GM18907 (cell line): ENCODE measurements at regions not wholly inside any gene's neighbourhood (a gene's known extent, or its start where the extent isn't known, plus 50 kb on each side); places are given as distances from the start of the nearest gene placed in this dataset.
"Not testable (repeated sequence)": the region's sequence is repeated elsewhere in the genome, so short reads cannot be mapped to it uniquely, and the experiment has no call there.

ENCODE experiments used
- ATAC-seq: cut with Tn5 transposase; IDR thresholded peaks from one replicate; pipeline ENCODE4 v1.9.1; 2021; ENCODE audit warnings: mild to moderate bottlenecking, moderate library complexity; ENCODE audit not compliant: unreplicated experiment

DNA sequence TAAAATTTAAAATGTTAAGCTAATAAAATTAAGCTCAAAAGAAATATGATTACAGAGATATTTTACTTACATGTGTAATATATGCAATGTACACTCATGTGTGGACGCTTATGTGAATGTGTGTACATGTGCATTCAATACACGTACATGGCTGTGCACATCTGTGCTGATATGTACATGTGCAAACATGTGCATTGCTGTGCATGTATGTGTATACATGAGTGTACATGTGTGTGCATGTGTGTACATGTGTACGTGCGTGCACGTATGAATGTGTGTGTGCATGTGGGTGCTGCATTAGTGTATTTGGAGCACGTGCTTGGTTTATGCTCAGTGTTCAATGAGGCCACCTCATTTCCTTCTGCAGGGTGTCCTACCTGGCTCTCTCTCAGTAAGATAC lies 88.2 kb upstream of the TMEM18 start:
- no peak for ATAC-seq

DNA sequence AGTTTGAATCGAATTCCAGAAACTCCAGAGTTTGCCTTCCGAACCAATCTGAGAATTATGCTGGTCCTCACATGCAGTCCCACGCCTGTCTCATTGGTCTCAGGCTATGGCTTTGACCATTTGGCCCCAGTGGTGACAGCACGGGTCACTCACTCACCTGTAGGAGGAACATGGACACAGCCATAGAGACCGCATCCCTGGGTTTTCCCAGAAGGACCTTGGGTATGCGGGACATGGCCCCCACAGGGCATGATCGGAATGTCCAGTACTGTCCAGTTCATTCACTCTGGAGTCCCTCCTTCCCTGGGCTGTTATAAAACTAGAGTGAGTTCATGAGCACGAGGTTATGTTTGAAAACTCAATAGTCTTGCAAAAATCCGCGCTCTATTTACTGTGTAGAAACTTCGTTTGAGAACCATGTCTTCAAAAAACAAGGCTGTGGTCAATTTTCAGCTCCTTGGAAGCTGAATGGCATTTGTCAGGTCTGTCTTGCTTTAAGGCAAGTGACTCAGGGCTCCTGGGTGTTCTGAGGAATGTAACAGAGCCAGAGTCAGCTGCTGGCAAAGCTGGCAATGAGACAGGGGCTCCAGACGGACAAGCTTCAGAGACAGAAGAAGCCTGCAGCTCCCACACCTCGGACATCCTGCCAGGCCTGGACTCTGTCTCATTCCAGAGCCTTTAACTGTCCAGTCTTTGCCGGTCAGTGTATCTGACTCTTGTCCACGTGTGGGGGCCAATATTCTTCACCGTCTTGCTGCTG lies 86.7 kb upstream of the TMEM18 start:
- no peak for ATAC-seq

DNA sequence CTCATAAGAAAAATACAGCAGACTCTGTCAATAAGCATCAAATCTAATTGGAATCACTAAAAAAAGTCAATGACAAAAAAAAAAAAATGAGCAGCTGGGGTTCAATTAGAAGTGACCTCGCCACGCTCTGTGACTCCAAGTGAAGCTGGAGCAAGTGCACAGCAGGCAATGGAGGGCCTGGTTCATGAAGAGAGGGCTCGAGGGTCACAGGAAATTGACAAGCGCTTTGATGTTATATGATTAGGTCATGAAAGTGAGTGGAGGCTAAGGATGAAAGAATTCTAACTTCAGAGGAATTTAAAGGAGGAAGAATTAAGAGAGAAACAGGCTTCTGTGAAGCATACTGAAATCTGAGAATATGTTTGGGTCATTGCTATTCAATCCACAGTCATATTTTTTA lies 85.4 kb upstream of the TMEM18 start:
- ATAC-seq = no peak

DNA sequence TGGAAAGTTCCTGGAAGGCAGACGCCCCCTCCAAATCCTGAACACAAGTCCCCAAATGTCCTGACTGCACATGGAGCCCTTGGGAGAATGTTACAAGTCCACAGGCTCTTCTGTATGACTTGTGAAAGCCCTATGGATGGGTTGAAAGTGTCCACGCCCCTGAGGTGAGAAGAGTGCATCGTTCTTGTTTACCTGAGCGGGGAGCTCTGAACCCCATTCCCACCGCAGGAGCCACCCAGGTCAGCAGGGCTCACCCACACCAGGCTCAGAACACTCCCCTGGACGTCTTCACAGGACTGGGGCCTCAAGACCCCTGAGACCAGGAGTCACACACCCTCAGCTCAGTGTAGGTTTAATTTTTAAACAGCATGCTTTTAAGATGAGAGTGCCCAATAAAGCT lies 84.2 kb upstream of the TMEM18 start:
- no peak for ATAC-seq

DNA sequence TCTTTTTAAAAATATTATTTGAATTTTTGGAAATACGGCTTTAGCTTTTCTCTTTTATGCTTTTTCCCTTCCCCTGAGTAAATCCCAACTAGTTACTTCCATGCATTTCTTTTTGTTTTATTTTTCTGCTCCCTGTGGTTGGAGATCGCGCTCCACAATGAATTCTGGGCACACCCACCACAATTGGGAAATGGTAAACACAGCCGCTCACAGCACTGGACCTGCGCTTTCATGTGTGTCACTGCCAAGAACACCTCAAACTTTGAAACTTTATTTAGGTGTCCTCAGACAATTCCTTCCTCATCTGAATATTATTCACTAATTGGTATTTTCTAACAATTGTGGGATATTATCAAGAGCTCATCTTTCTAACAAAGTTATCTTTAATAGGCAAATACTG lies 82.8 kb upstream of the TMEM18 start:
- no peak for ATAC-seq

DNA sequence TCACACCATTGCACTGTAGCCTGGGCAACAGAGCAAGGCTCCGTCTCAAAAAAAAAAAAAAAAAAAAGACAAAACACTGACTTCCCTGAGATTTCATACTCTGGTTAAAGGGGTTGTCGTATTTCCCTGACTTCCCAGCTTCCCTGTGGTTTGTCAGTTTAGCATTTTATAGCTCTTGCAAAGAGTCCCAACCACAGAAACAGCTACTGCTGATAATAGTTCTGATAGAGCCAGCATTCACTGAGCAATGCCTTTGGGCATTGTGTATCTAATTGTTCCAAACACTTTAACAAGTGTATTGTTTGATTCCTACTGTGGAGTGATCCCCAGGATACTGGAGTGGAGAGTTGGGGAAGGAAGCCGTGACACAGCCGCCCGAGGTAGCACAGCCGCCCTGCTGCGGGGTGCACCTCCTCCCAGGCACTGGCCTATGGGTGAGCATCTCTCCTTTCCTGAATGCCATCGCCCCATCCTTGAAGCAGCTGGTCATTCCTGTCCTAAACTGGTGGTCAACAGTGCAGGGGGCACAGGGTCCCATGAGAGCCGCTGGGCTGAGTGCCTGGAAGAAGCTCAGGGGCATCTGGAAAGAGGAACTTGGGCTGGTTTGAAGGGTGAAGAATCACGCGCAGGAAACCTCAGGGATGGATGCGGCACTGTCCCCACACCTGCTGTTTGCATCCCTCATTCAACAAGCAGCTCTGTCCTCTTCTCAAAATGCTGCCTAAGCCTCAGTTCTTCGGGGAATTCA lies 81.0 kb upstream of the TMEM18 start:
- no peak for ATAC-seq

GRCh38 chr2:753123-753522 lies 75.9 kb upstream of the TMEM18 start:
- no peak for ATAC-seq

DNA sequence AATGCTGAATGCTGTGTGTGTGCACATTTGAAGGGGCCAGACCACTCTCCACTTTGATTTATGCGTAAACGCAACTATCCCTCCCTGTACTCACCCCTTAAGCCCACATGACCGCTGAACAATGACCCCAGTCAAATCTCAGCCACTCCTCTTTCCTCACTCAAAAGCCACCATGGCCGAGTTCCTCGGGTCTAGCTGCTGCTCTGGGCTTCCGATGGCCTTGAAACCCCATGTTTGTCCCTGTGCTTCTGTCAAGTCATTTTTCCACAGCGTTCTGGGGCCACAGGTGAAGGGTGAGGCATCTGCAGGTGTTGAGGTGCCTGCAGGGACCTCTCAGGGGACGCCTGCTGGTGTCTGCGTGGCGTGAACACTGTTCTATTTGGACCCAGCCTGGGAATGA lies 74.3 kb upstream of the TMEM18 start:
- no peak for ATAC-seq

DNA sequence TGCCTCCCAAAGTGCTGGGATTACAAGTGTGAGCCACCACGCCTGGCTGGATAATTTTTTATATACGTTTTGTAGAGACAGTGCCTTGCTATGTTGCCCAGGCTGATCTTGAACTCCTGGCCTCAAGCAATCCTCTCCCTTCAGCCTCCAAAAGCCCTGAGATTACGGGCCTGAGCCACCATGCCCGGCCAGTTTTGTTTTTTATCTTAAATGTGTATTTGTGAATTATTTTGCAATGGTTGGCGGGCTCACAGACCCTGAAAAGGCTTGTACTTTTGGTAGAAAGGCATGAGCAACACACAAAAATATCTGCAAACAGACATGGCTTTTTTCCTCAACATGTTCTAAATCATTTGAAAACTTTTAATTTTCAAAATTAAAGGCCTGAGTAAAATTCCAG lies 73.4 kb upstream of the TMEM18 start:
- ATAC-seq = no peak

- ATAC-seq = no peak
Observed at GRCh38 chr2:747762-748351, 70.7 kb upstream of the TMEM18 start.

GRCh38 chr2:746697-747096 lies 69.5 kb upstream of the TMEM18 start:
- no peak for ATAC-seq

- ATAC-seq = no peak
Observed at GRCh38 chr2:744088-744487, 66.9 kb upstream of the TMEM18 start.

- ATAC-seq = no peak
Observed at GRCh38 chr2:742221-742620, 65.0 kb upstream of the TMEM18 start.

DNA sequence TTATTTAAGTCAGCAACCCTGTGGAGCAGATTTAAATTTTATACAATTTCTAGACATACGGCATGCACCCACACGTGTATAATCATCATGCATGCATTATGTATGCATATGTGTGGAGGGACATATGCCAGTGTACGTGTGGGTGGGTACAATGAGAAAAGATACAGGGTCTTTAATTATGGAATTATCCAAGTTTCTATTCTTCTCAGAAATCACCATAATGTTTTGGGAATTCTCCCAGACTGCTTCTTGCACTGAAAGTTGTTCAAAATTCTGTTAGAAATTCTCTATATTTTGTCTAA lies 63.9 kb upstream of the TMEM18 start:
- no peak for ATAC-seq

- not testable (repeated sequence) for ATAC-seq
Observed at GRCh38 chr2:740322-741194, 63.4 kb upstream of the TMEM18 start.

- ATAC-seq = not testable (repeated sequence)
Observed at GRCh38 chr2:739864-740321, 62.7 kb upstream of the TMEM18 start.

GRCh38 chr2:736939-737338 lies 59.7 kb upstream of the TMEM18 start:
- ATAC-seq = no peak

GRCh38 chr2:735670-736218 lies 58.5 kb upstream of the TMEM18 start:
- ATAC-seq = peak; percentile 77

- ATAC-seq = no peak
Observed at GRCh38 chr2:734496-734895, 57.3 kb upstream of the TMEM18 start.

DNA sequence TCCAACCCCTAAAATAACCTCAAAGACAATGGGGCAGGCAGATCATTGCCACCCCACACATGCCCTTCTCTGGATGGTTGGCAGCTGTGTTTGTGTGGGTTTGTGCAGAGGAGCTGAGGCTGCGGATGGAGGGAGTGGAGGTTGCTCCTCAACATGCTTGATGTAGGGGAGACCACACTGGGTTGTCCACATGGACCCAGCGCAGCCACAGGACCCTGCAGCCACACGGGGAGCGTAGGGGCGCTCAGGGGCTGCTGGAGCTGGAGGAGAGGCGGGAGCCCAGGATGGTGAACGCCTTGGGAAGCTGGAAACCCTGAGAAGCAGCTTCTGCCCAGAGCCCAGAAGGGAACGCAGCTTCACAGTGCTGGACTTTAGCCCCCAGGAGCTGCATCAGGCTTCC lies 56.3 kb upstream of the TMEM18 start:
- ATAC-seq = no peak

DNA sequence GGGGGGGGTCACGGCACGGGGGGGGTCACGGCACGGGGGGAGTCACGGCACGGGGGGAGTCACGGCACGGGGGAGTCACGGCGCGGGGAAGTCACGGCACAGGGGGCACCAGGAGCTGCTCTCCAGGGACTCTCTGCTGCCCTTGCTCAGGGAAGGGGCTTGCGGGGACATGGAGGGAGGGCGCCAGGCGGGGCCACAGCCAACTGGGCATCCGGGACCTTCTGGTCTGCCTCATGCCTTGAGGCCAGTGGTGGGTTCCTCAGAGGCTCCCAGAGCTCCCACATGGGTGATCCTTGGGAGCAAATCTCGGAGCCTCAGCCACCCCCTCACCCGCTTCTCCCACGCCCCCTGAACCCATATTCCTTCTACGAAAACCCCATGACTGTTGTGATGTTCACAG lies 55.8 kb upstream of the TMEM18 start:
- ATAC-seq = no peak
